ENCODE measurements at regions not wholly inside any gene's neighbourhood (a gene's known extent, or its start where the extent isn't known, plus 50 kb on each side); places are given as distances from the start of the nearest gene placed in this dataset.

GRCh38 chr5:72557167-72558045 is 50.2 kb upstream of the ZNF366 start:
- H3K27me3 ChIP-seq (replicated peaks; ENCODE audit: insufficient read depth, low read depth, low read length, poor library complexity), result no peaks in the 10 kb centered on the region
- H3K4me3 ChIP-seq (ENCODE audit: low read depth, low read length, poor library complexity, severe bottlenecking), result peak overlapping the region; percentile 29
- peaks cover 23% of the 10 kb centered on the region for H3K4me1 ChIP-seq (ENCODE audit: insufficient read depth, low read length, poor library complexity, severe bottlenecking)
- H3K27ac ChIP-seq (ENCODE audit: low read depth, low read length, poor library complexity, severe bottlenecking), result no peak overlapping the region
- no peaks in the 10 kb centered on the region for H3K9me3 ChIP-seq (ENCODE audit: low read depth, low read length, poor library complexity, severe bottlenecking)
- no peaks in the 10 kb centered on the region for H3K36me3 ChIP-seq (ENCODE audit: insufficient read depth, low read length, poor library complexity, severe bottlenecking)
- no peak for DNase-seq (ENCODE audit: low spot score)
- intact Hi-C loops (cut with micrococcal nuclease; ENCODE audit: unreplicated experiment), result no loop called here
- TF ChIP-seq CTCF (conservative IDR thresholded peaks at IDR 0.05; ENCODE audit: low read depth, low read length) (peak; percentile 10; the same call in 1 of the 2 replicates), EZH2 (IDR thresholded peaks at IDR 0.05; ENCODE audit: borderline replicate concordance, low read depth, low read length, poor library complexity, severe bottlenecking) (no peak)
- POLR2A ChIA-PET (ENCODE audit: low non-redundant PET), result no interaction called here
- BruUV-seq (replicated peaks), result no TSS peak
- CTCF ChIA-PET, result no interaction called here
